AG04450 (cell line): ENCODE measurements at regions not wholly inside any gene's neighbourhood (a gene's known extent, or its start where the extent isn't known, plus 50 kb on each side); places are given as distances from the start of the nearest gene placed in this dataset.

Experiments
- CTCF ChIA-PET: fragments of 300-600, 350-600 bp; formaldehyde crosslinking; extraction: SDS; loops from one replicate; lab custom pipeline; 2022; ENCODE audit warnings: antibody characterized with exemption, inconsistent platforms; lab: Charles Lee
- POLR2A ChIA-PET: fragments of 350-600 bp; formaldehyde crosslinking; extraction: SDS; loops from one replicate; lab custom pipeline; 2021; ENCODE audit warnings: antibody characterized with exemption, inconsistent platforms; lab: Yijun Ruan, JAX
- DNase-seq: peaks from one replicate; pipeline ENCODE4 v3.0.0-alpha.2; 2011; ENCODE audit warnings: low read depth, low spot score
- H3K27ac ChIP-seq: one replicate; pipeline ENCODE4 v1.5.1; 2012; ENCODE audit warnings: low read depth, low read length, control low read depth
- H3K27me3 ChIP-seq: one replicate; pipeline ENCODE4 v1.6.0; 2012; ENCODE audit warnings: low read length; ENCODE audit not compliant: control insufficient read depth, insufficient read depth
- H3K4me3 ChIP-seq: 2 replicates; pipeline ENCODE4 v1.5.1; 2011; ENCODE audit warnings: mild to moderate bottlenecking, low read depth, low read length, control low read depth
- H3K9me3 ChIP-seq: 2 replicates; pipeline ENCODE4 v1.5.1; 2012; ENCODE audit warnings: low read length; ENCODE audit not compliant: control insufficient read depth, insufficient read depth
- CTCF ChIP-seq: IDR thresholded peaks from 2 replicates; pipeline ENCODE4 v1.5.1; 2011; ENCODE audit warnings: low read depth, low read length, control low read depth, inconsistent platforms

GRCh38 chr13:75938811-75939560 is 302.9 kb downstream of the LMO7 start:
- Histone ChIP-seq H3K27ac (no peak overlapping the region), H3K4me3 (no peak overlapping the region), H3K9me3 (no peaks in the 10 kb centered on the region), H3K27me3 (no peaks in the 10 kb centered on the region)
- POLR2A ChIA-PET = no interaction called here
- no peak for TF ChIP-seq CTCF
- no peak for DNase-seq
- CTCF ChIA-PET = no interaction called here

- POLR2A ChIA-PET = interaction anchor here (0.5 kb wide), 1 partner anchor 61 kb away, joined by 3 read pairs; no protein-coding TSS in a partner anchor
- no peak for TF ChIP-seq CTCF
- H3K27me3 ChIP-seq = no peaks in the 10 kb centered on the region
- CTCF ChIA-PET = interaction anchor here (0.8 kb wide), 1 partner anchor 1044 kb away, joined by 3 read pairs; no protein-coding TSS in a partner anchor
- no peak for DNase-seq
- H3K9me3 ChIP-seq = no peaks in the 10 kb centered on the region
- no peak overlapping the region for H3K4me3 ChIP-seq
- H3K27ac ChIP-seq = no peak overlapping the region
Measured at GRCh38 chr13:75936791-75937190, 300.7 kb downstream of the LMO7 start.

GRCh38 chr13:75935805-75936204 is 299.7 kb downstream of the LMO7 start:
- no peaks in the 10 kb centered on the region for H3K9me3 ChIP-seq
- ChIA-PET CTCF (no interaction called here), POLR2A (no interaction called here)
- TF ChIP-seq CTCF = no peak
- H3K4me3 ChIP-seq = no peak overlapping the region
- no peak overlapping the region for H3K27ac ChIP-seq
- no peak for DNase-seq
- H3K27me3 ChIP-seq = no peaks in the 10 kb centered on the region

GRCh38 chr13:75934889-75935288 is 298.8 kb downstream of the LMO7 start:
- H3K9me3 ChIP-seq = no peaks in the 10 kb centered on the region
- DNase-seq = no peak
- no peak for TF ChIP-seq CTCF
- H3K27ac ChIP-seq = no peak overlapping the region
- ChIA-PET CTCF (no interaction called here), POLR2A (no interaction called here)
- no peak overlapping the region for H3K4me3 ChIP-seq
- H3K27me3 ChIP-seq = no peaks in the 10 kb centered on the region

- Histone ChIP-seq H3K27ac (no peak overlapping the region), H3K9me3 (no peaks in the 10 kb centered on the region), H3K27me3 (no peaks in the 10 kb centered on the region), H3K4me3 (no peak overlapping the region)
- ChIA-PET CTCF (no interaction called here), POLR2A (no interaction called here)
- DNase-seq = no peak
- no peak for TF ChIP-seq CTCF
Measured at GRCh38 chr13:75932636-75933035, 296.5 kb downstream of the LMO7 start.
